B cell (primary cell): ENCODE measurements at regions not wholly inside any gene's neighbourhood (a gene's known extent, or its start where the extent isn't known, plus 50 kb on each side); places are given as distances from the start of the nearest gene placed in this dataset.
A peak's percentile ranks its signal among the peaks of the same experiment; 100 is the strongest.

Experiments
- ATAC-seq: fragments of 200-7000 bp; cut with Tn5 transposase; one replicate; pipeline ENCODE4 v1.10.0; 2021; ENCODE audit warnings: low read depth, mild to moderate bottlenecking, moderate number of reproducible peaks, moderate library complexity
- CTCF ChIA-PET: fragments of 350-600 bp; sonication (Branson Sonifier 250); formaldehyde crosslinking; loops from one replicate; lab custom pipeline; 2021; ENCODE audit warnings: antibody characterized with exemption, inconsistent platforms; lab: Charles Lee
- POLR2A ChIA-PET: fragments of 350-600 bp; sonication (Branson Sonifier 250); formaldehyde crosslinking; loops from one replicate; lab custom pipeline; 2021; ENCODE audit warnings: antibody characterized with exemption; lab: Charles Lee
- DNase-seq: peaks from one replicate; pipeline ENCODE4 v3.0.0; 2013
- H2AFZ ChIP-seq: 2 replicates; pipeline ENCODE4 v1.6.1; 2012; ENCODE audit warnings: mild to moderate bottlenecking, low read depth, low read length; ENCODE audit not compliant: insufficient read depth, poor library complexity, severe bottlenecking
- H3K27ac ChIP-seq, 2 donors: 1 replicate in 1 of 2; 2 replicates in 1 of 2; pipeline ENCODE4 v1.5.1; 2012 to 2013; ENCODE audit warnings: low read length in 2 of 2, mild to moderate bottlenecking in 2 of 2, moderate library complexity in 1 of 2
- H3K27me3 ChIP-seq, 4 experiments: fragments of 200-600 bp in 1 of 4; sonication (generic) in 1 of 4; replicated peaks in 1 of 4; 1 replicate in 2 of 4; 2 replicates in 2 of 4; pipeline versions ENCODE4 v1.6.1 to v1.7.0; 2013 to 2016; ENCODE audit warnings: low read length in 3 of 4, mild to moderate bottlenecking in 2 of 4, mixed read lengths in 1 of 4, moderate library complexity in 1 of 4; ENCODE audit not compliant: insufficient read depth in 4 of 4, control insufficient read depth in 3 of 4; ENCODE audit errors: control extremely low read depth in 1 of 4
- H3K36me3 ChIP-seq, 2 experiments: replicated peaks in 1 of 2; 1 replicate in 1 of 2; 2 replicates in 1 of 2; pipeline versions ENCODE4 v1.6.1 to v1.7.1; 2013; ENCODE audit warnings: low read length in 1 of 2; ENCODE audit not compliant: insufficient read depth in 2 of 2, control insufficient read depth in 1 of 2; ENCODE audit errors: control extremely low read depth in 1 of 2, extremely low read depth in 1 of 2
- H3K4me1 ChIP-seq, 2 donors: fragments of 200-600 bp in 1 of 2; sonication (generic) in 1 of 2; 1 replicate in 1 of 2; 2 replicates in 1 of 2; pipeline versions ENCODE4 v1.5.1 to v1.6.1; 2013 to 2017; ENCODE audit warnings: low read length in 2 of 2; ENCODE audit not compliant: control insufficient read depth in 2 of 2, insufficient read depth in 2 of 2
- H3K4me2 ChIP-seq: replicated peaks from 2 replicates; pipeline ENCODE3; 2012; ENCODE audit warnings: mild to moderate bottlenecking, low read depth, low read length; ENCODE audit not compliant: poor library complexity, severe bottlenecking
- H3K4me3 ChIP-seq, 5 experiments: fragments of 200-600 bp in 1 of 5; sonication (generic) in 1 of 5; 1 replicate in 3 of 5; 2 replicates in 2 of 5; pipeline versions ENCODE4 v1.5.1 to v1.7.0; 2011 to 2016; ENCODE audit warnings: low read length in 4 of 5, mild to moderate bottlenecking in 4 of 5, low read depth in 2 of 5, control low read depth in 1 of 5, moderate library complexity in 1 of 5; ENCODE audit not compliant: insufficient read depth in 1 of 5; ENCODE audit errors: control extremely low read depth in 1 of 5, extremely low read depth in 1 of 5
- H3K79me2 ChIP-seq: fragments of 200-600 bp; sonication (generic); one replicate; pipeline ENCODE4 v1.6.0; 2016; ENCODE audit warnings: low read length; ENCODE audit not compliant: control insufficient read depth, insufficient read depth
- H3K9ac ChIP-seq: fragments of 200-600 bp; sonication (generic); 2 replicates; pipeline ENCODE4 v1.6.1; 2017; ENCODE audit warnings: mild to moderate bottlenecking, low read length, moderate library complexity
- H3K9me3 ChIP-seq, 3 donors: one replicate each; pipeline versions ENCODE4 v1.6.1 to v1.7.1; 2013; ENCODE audit warnings: low read length in 2 of 3; ENCODE audit not compliant: control insufficient read depth in 2 of 3, insufficient read depth in 1 of 3; ENCODE audit errors: control extremely low read depth in 1 of 3
- H4K20me1 ChIP-seq: 2 replicates; pipeline ENCODE4 v1.6.0; 2012; ENCODE audit warnings: mild to moderate bottlenecking, low read length; ENCODE audit not compliant: insufficient read depth, control insufficient read depth, poor library complexity, severe bottlenecking
- H3K27ac Mint-ChIP-seq: one replicate; pipeline ENCODE4 v1.8.0; 2021; ENCODE audit warnings: mixed read lengths
- H3K27me3 Mint-ChIP-seq: one replicate; pipeline ENCODE4 v1.8.0; 2021; ENCODE audit warnings: mixed read lengths
- H3K4me1 Mint-ChIP-seq: one replicate; pipeline ENCODE4 v1.8.0; 2021; ENCODE audit warnings: mixed read lengths
- H3K4me3 Mint-ChIP-seq: one replicate; pipeline ENCODE4 v1.8.0; 2021; ENCODE audit warnings: mixed read lengths
- H3K9me3 Mint-ChIP-seq: one replicate; pipeline ENCODE4 v1.8.0; 2022; ENCODE audit warnings: mixed read lengths; ENCODE audit not compliant: insufficient read depth
- EZH2 ChIP-seq: IDR thresholded peaks from 2 replicates; pipeline ENCODE4 v1.6.1; 2012; ENCODE audit warnings: borderline replicate concordance, low read depth, mild to moderate bottlenecking, moderate library complexity, low read length; ENCODE audit not compliant: insufficient read depth, poor library complexity, severe bottlenecking
- WGBS: methylation state at CpG from one replicate; pipeline ENCODE4 v1.1.5; 2013; ENCODE audit warnings: missing lambda C conversion rate; ENCODE audit not compliant: insufficient coverage; 5-methylcytosine and 5-hydroxymethylcytosine counted together
- intact Hi-C: fragments of 100-400 bp; cut with micrococcal nuclease; formaldehyde crosslinking; loops from one replicate; pipeline ENCODE4 v1.10.0; 2022
- TF ChIP-seq, protein P1 (sequence below): fragments of 200-600 bp; IDR thresholded peaks from one replicate; pipeline ENCODE4 v1.8.0; 2022; ENCODE audit warnings: antibody characterized with exemption, mild to moderate bottlenecking

GRCh38 chr5:89556215-89556913 is 673.4 kb upstream of the MEF2C start:
- Histone ChIP-seq H3K36me3 (no peaks in the 10 kb centered on the region), H2AFZ (no peak overlapping the region), H3K27ac (no peak overlapping the region), H4K20me1 (no peaks in the 10 kb centered on the region), H3K27me3 (no peaks in the 10 kb centered on the region), H3K79me2 (no peaks in the 10 kb centered on the region), H3K9ac (no peak overlapping the region), H3K4me3 (no peak overlapping the region), H3K9me3 (peaks cover 0 to 3% (median 0%) of the 10 kb centered on the region in 3 donors), H3K4me1 (no peaks in the 10 kb centered on the region), H3K4me2 (no peak overlapping the region)
- TF ChIP-seq, protein P1, sequence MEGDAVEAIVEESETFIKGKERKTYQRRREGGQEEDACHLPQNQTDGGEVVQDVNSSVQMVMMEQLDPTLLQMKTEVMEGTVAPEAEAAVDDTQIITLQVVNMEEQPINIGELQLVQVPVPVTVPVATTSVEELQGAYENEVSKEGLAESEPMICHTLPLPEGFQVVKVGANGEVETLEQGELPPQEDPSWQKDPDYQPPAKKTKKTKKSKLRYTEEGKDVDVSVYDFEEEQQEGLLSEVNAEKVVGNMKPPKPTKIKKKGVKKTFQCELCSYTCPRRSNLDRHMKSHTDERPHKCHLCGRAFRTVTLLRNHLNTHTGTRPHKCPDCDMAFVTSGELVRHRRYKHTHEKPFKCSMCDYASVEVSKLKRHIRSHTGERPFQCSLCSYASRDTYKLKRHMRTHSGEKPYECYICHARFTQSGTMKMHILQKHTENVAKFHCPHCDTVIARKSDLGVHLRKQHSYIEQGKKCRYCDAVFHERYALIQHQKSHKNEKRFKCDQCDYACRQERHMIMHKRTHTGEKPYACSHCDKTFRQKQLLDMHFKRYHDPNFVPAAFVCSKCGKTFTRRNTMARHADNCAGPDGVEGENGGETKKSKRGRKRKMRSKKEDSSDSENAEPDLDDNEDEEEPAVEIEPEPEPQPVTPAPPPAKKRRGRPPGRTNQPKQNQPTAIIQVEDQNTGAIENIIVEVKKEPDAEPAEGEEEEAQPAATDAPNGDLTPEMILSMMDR: no peak
- no peak for TF ChIP-seq EZH2
- POLR2A ChIA-PET: no interaction called here
- WGBS: 100% methylated on average over 2 of the region's 5 CpGs
- CTCF ChIA-PET: no interaction called here
- DNase-seq (no peak), ATAC-seq (no peak)
- H3K4me3 Mint-ChIP-seq: no peak overlapping the region
- no peak overlapping the region for H3K27ac Mint-ChIP-seq
- intact Hi-C loops: no loop called here
- peaks cover 3% of the 10 kb centered on the region for H3K4me1 Mint-ChIP-seq
- no peaks in the 10 kb centered on the region for H3K9me3 Mint-ChIP-seq
- H3K27me3 Mint-ChIP-seq: no peaks in the 10 kb centered on the region

DNA sequence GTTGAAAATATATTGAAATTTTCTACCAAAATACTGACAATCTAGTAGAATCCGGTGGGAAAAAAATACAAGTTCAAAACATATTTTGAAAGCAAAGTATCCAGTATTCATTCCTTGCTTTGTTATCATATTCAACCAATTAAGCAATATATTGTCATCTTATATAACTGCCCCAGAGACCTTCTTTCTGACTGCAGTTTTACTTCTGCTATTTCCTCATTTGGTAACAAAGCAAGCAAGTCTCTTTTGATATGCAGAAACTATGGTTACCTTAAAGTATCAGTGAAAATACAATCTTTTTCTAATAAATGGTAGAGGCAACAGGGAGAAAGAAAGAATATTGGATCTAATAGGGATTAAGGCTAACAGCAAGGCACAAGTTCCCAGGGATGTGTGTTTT is 663.7 kb upstream of the MEF2C start:
- intact Hi-C loops: loop anchor here (5.0 kb wide), 1 partner anchor 36 kb away; no protein-coding TSS in a partner anchor
- WGBS: no CpG with 5 or more reads among the region's 1 CpG
- Histone ChIP-seq H3K4me2 (peak overlapping the region; percentile 6), H4K20me1 (no peaks in the 10 kb centered on the region), H3K79me2 (no peaks in the 10 kb centered on the region), H3K4me3 (no peak overlapping the region), H3K36me3 (no peaks in the 10 kb centered on the region), H3K9ac (no peak overlapping the region), H3K27ac (no peak overlapping the region), H3K4me1 (peaks cover 0 to 13% of the 10 kb centered on the region in 2 donors), H3K27me3 (no peaks in the 10 kb centered on the region), H2AFZ (no peak overlapping the region), H3K9me3 (no peaks in the 10 kb centered on the region)
- no peak overlapping the region for H3K27ac Mint-ChIP-seq
- TF ChIP-seq, protein P1: no peak
- TF ChIP-seq EZH2: no peak
- peak; percentile 31 for DNase-seq
- no peaks in the 10 kb centered on the region for H3K27me3 Mint-ChIP-seq
- ChIA-PET POLR2A (no interaction called here), CTCF (no interaction called here)
- no peak for ATAC-seq
- no peaks in the 10 kb centered on the region for H3K9me3 Mint-ChIP-seq
- H3K4me3 Mint-ChIP-seq: no peak overlapping the region
- peaks cover 8% of the 10 kb centered on the region for H3K4me1 Mint-ChIP-seq
